NOMO-1 treated with DMSO at 0.1 percent for 48 hours (cell line): ENCODE measurements at regions not wholly inside any gene's neighbourhood (a gene's known extent, or its start where the extent isn't known, plus 50 kb on each side); places are given as distances from the start of the nearest gene placed in this dataset.

Experiments used
- DNase-seq: peaks from one replicate; lab custom pipeline; 2025; ENCODE audit not compliant: unreplicated experiment; lab: John Stamatoyannopoulos, UW

DNA sequence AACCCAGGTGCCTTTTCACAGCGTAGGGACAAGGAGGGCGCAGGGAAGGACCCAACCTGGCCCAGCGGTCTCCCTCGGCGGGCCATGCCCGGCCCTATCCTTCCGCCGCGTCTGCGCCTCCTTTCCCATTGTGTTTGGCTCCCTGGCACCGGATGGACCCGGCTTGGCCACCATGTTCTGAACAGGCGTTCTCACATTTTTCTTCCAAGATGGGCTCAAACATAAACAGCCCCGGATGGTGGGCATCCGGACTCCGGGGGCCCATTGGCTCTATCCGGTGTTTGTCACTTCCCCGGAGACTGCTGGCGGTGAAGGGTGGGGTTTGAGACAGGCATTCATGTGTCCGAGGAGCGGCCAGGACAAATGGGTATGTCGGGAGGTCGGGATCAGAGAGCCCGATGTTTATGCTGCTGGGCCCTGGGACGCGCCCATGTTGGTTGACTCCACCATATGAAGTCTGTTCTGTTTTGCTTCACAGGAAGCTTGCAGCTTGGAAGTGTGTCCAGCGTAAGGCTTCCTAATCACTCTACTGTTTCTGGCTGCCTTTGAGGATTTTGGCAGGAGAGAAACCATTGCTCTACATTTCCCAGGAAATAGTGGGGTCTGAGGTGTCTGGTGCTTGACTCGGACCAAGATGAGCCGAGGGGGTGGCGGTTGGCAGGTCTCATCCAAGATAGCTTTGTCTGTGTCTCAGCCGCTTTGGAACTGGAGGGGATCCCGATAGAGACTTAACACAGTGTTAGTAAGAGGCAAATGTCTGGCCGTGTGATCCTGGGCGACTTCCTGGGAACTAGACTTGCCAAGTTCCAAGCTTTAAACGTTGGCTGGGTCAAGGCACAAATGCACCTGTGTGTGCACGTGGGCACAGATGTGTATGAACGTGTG lies 188.3 kb downstream of the IRF8 start:
- DNase-seq: no peak

DNA sequence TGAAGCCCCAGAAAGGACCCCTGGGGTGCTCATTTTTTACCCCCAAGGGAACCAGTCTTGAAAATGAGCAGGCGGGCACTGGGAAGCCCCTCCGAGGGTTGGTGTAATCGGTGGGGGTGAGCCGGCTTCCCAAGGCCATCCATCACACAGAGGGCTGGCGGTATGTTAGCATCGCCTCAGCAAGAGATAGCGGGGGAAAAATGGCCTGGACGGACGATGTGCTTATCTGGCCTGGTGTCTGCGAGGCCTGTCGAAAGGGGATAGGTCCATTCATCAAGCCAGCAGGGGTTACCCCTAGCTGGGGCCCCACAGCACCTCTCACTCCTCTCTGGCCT lies 188.9 kb downstream of the IRF8 start:
- DNase-seq: no peak

DNA sequence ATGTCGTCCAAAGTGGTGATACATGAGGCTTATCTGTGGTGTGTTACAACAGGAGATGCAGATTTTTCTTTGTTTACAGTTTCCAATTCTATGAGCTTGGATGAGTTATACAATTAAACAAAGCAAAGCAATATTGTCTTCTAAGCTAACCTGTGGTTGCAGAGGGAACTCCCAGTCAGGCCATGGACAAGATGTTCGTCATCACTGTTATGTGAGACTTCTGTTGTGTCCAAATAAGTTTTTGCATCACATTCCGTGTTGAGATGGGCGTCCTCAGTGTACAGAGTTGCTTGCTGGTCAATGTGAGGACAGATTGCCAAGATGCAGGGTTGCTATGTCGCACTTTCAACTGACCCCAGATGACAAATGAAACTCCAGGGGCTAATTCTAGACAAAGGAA lies 189.3 kb downstream of the IRF8 start:
- DNase-seq: no peak

DNA sequence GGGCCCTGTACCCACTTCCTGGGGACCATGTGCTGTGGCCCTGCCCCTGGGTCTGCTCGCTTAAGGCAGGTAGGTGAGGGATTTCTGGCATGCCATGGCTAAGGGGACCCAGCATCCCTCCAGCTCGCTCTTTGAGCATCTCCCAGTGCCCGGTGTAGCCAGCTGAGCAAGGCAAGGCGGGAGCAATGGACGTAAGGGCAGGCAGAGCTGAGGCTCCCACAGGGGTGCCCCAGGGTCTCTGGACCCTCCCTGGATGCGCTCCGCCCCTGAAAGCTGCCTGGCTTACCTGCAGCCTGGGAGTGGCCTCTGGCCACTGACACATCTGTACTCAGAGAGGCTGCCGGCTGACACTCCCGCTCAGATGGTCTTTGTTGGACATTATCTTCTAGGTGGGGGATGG lies 189.9 kb downstream of the IRF8 start:
- DNase-seq: no peak

DNA sequence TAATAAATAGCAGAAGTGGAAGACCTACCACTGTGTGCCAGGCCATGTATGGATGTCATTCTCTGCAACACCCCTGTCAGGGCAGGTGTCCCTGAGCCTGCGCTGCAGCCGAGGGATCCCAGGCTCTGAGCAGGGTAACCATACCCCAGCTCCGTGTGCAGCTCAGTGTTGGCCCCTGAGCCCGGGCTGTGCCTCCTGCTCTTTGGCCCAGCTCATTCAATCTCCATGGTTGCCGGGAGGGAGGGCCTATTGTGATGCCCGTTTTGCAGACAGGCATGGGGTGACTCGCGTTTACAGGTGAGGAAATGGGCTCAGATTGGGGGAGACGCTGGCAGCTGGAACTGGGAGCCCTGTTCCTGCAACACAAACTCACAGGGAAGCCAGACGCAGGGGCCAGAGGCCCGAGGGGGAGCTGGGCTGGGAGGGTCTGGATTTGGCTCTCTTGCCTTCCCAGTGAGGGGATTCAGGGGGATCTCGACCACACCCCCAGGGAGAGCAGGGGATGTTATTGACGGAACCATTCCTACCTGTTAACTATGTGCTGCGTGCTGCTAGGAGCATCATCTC lies 190.5 kb downstream of the IRF8 start:
- no peak for DNase-seq

DNA sequence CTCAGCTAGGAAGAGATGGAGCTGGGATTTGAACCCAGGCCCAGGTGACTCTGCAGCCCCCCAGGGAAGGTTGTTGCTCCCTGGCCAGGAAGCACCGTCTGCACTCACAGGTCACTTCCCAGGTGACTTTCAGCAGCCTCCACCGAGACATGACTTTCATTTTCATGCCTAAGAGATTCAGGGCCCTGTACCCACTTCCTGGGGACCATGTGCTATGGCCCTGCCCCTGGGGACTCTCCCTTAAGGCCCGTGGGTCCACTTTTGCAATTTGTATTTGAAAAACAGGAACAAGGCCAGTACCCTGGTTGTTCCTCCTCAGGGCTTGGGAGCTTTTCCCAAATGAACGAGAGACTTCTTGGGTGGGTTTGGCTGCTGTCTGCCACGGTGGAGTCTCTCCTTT lies 191.0 kb downstream of the IRF8 start:
- no peak for DNase-seq

DNA sequence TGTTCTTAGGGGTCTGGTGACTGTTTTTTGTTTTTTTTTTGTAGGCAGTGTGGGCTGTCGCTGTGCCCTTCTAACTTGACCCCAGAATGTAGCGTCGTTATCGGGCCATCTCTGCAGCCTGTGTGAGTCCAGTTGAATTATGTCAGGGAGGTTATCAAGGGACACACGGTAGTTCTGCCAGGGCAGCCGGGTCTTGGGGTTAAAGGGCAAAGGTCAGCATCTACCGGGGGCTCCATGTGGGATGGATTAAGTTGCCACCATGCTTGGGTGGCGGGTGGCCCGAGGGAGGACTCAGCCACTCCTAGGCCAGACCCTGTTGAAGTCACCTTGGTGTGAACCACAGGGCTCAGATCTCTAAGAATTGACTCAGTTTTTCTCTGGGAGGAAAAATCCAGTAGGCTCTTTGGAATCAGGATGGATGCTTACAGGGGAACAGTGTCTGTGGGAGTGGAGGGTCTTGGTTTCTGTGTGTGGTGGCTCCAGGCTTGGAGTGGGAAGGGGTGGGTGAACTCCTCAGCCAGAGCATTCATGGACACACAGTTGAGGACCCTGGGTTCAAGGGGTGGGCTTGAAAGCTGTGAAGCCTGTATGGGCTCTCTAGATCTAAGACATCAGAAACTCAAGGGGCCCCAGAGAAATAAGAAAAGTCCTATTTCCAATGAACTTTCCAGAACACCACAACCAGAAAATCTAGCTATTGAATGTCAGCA lies 191.7 kb downstream of the IRF8 start:
- no peak for DNase-seq

DNA sequence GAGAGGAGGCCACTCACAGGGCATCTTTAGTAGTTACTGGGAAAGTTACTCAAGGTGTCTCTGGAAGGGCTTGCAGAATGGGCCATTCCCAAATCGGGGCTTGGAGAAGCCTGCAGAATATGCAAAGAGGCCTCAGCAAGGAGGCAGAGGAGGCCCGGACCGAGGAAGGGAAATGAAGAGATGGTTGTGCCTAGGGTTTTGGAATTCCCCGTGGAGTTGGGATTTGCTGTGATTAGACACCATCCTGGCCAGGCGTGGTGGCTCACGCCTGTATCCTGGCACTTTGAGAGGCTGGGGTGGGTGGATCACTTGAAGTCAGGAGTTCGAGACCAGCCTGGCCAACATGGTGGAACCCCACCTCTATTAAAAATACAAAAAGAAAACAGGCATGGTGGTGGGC lies 193.0 kb downstream of the IRF8 start:
- no peak for DNase-seq

DNA sequence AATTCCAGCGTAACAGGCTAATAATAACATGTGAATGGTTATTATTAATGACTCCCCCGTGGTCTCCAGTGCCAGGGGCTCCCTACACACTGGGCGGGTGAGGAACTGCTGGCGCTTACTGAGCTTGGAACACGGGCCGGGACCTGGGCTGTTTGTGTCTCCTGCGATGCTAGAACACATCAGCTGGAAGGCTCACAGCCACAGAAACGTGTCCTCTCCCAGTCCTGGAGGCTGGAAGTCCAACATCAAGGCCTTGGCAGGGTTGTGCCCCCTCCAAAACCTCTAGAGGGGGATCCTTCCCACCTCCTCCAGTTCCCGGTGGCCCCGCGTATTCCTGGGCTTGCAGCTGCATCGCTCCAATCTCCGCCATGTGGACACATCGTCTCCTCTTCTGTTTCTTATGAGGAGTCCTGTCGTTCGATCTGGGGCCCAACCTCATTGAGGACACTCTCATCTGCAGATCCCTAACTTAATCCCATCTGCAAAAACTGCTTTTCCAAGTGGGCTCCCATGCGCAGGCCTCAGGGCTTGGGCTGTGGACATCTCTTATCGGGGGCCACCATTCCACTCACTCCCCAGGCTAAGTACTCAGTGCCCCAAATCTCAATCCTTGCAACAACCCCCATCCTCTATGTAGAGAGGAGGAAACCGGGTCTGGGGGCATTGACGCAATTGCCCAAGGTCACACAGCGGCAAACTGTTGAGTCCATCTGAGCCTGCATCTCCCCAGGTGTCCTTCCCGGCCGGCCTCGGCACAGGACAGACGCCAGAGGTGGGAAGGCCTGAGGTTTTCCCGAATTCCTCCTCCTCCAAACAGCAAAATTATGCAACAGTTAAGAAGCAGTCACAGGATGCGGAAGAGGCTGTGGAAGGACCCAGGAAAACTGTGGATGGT lies 193.9 kb downstream of the IRF8 start:
- no peak for DNase-seq

DNA sequence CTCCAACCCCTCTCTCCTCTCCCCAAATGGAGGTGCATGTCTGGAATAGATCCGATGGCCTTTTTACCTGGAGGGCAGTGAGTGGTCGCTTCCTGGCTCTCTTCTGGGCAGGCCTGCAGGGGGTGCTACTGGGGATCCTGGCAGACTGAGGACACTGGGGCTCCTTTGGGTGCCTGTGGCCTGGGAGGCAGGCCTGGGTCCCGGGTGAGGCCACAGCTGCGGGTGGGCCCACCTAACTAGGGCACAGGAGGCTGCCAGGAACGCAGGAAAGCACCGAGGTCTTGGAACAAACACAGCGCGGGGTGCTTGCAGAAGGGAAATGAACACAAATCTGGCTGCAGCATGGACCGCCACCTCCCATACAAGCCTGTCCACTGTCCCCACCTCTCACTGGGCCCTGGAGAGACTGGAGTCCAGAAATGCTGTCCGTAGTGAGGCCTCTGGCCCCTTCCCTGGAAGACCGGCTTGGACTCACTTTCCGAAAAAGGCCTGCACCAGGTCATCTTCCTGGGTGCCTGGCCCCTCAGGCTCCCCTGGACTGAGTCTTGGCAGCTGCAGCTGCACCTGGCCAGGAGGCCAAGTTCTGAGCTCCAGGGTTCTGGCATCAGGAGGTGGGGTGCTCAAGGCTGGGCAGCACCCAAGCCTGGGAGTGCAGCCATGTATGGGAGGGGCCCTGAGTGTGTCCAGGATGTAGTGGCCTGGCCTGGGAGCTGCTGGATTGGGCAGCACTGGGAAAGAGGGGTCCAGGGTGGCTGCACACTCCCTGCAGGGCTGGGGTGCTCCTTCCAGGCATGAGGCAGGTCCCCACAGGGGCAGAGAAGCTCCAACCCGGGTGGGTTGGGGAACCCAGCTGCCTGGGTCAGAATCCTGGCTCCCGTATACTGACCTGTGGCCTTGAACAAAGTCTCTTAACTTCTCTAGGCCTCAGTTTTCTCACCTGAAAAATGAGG lies 195.1 kb downstream of the IRF8 start:
- no peak for DNase-seq

DNA sequence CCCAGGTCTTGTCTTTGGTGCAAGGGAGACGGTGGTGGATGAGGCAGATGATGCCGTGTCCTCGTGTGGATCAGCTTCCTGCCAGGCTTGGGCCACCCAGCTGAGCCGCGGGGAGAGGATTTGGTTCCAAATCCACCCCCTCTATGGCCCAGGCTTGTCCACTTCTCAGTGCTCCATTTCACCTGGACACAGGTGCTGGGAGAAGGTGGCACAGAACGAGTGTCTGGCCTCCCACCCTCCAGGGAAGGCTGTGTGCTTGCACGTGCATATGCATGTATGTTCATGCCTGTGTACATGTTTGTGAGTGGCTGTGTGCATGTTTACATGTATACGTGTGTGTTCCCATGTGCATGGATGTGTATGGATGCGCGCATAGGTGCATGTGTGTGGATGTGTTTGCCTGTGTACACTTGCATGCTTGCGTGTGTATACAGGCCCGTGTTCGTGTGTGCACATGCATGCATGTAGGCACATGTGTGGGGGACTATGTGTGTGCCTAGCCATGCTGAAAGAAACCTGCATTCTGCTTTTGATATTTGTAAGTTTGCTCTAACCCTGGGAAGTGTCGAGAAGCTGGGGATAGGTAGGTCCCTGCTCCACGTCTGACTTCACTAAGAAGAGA lies 196.3 kb downstream of the IRF8 start:
- DNase-seq: no peak

DNA sequence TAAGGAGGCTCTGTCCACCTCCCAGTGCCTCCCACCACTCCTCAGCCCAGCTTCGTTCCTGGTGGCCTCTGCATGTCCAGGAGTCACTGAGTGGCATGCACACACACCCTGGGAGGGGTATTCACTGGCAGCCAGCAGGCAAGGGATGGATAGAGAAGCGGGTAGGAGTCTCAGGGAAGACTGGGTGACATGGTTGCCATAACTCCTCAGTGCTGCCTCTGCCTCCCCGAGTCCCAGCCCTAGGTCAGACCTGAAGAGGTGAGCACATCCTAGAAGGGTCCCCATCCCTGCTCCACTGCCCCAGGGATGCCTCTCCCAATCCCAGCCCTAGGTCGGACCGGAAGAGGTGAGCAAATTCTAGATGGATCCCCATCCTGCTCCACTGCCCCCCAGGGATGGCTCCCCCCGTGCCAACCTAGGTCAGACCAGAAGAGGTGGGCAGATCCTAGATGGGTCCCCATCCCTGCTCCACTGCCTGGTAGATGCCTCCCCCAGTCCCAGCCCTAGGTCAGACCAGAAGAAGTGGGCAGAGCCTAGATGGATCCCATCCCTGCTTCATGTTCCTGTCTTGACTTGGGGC lies 197.0 kb downstream of the IRF8 start:
- DNase-seq: no peak

DNA sequence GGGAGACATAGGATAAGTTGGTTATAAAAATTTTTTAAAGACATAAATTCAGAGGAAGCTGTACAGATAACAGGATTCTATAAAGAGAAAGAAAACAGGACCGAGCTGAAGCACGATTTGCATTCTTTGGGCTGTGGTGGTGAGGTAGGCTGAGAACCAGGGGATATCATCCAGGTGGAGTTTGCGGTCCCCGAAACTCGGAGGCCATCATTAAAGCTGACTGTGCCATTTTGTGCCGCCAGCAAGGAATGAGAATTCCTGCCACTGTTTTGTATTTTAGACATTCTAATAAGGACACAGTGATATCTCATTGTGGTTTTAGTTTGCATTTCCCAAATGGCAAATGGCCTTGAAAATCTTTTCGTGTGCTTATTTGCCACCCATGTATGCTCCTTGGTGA lies 197.9 kb downstream of the IRF8 start:
- no peak for DNase-seq

DNA sequence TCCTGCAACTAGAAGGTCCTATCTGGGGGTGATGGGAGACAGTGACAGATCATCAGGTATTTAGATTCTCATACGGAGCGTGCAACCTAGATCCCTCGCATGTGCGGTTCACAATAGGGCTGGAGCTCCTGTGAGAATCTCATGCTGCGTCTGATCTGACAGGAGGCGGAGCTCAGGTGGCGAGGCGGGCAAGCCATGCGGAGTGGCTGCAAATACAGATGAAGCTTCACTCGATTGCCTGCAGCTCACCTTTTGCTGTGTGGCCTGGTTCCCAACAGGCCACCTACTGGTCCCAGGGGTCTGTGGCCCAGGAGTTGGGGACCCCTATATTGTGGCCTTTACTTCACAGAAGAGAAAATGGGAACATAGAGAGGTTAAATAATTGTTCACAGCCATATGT lies 200.4 kb downstream of the IRF8 start:
- DNase-seq: no peak

DNA sequence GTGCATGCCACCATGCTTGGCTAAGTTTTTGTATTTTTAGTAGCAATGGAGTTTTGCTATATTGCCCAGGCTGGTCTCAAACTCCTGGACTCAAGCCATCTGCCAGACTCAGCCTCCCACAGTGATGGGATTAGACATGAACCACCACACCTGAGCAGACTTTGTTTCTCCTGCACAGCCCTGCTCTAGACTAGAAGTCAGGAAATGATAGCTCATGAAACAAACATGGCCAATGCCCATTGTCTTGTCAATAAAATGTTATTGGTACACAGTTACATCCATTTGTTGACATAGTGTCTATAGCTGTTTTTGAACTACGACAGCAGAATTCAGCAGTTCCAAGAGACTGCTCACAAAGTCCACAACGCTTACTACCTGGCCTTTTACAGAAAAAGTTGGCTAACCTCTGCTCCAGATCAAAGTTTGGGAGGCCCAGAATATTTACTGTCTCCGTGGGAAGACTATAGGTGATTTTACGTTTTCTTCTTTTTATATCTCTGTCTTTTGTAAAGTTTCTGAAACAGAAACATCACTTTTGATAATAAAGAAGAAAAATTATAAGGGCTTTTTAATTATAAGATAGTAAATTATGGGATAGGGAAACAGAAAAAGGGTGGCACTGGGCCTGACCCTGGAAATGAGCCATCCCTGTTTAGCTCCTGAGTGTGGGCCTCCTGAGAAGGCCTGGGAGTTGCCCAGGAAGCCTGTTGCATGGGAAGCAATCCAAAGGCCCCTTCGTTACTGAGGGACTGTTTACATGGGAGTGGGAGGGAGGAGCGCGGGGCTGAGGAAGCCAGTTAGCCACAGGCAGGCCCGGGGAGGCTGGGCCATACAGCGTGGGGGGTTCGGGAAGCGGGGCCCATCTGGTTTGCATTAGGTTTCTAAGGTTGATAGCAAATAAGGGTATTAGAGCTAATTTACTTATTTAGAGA lies 201.5 kb downstream of the IRF8 start:
- DNase-seq: no peak

DNA sequence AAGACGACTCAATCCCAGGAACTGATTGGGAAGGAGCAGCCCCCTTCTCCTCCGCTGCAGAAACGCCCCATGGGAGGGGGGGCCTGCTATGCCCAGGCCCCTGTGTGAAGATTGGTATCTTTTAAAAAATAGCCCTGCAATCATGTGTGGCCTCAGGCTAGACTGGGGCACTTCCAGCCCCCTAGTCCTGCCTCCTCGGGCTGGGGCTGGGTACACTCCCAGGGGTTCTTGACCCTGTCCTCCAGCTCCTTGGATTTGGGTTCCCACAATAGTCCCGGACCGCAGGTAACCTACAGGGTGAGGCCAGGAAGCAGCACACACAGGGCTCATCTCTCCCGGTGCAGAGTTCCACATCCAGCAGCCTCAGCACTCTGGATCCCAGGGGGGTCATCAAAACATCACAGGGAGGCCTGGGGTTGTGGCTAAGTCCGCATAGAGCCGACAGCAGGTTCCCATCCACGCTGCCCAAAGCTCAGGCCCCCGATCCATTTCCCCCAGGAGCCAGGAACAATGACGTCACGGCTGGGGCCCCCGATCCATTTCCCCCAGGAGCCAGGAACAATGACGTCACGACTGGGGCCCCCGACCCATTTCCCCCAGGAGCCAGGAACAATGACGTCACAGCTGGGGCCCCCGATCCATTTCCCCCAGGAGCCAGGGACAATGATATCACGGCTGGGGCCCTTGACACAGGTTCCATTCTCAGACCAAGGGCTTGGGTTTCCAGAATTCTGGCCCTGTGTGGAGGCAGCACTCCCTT lies 202.4 kb downstream of the IRF8 start:
- DNase-seq: no peak

DNA sequence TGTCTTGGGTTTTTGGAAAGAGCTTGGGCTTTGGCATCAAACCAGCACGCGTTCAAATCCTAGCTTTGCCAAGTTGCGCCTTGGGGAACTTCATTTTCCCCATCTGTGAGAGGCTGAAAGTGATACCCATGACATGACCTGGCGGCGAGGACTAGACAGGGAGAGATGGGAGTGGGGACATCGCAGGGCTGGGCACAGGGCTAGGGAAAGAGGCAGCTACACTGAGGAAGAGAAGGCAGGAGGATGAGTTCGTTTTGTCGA lies 202.9 kb downstream of the IRF8 start:
- no peak for DNase-seq

DNA sequence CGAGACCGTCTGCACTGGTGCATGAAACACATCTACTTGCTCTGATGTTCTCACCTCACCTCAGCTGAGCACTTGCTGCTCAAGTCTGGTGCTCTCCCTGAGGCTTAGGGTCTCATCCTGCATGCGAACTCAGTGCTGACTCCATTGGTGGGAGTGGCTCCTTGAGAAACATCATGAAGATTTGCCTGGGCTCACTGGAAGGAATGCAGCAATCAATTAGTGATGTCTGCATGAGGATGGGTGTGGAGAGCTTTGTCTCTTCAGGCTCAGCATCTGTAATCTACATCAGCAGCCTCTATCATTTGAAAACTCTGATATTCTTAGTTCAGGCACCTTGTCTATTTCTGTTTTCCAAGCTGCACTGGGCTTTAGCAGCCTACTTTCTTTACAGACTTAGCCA lies 204.4 kb downstream of the IRF8 start:
- no peak for DNase-seq
